AG08396 (cell line): ENCODE measurements at regions not wholly inside any gene's neighbourhood (a gene's known extent, or its start where the extent isn't known, plus 50 kb on each side); places are given as distances from the start of the nearest gene placed in this dataset.
"Not testable (repeated sequence)": the region's sequence is repeated elsewhere in the genome, so short reads cannot be mapped to it uniquely, and the experiment has no call there.

Experiments used
- DNase-seq: peaks from one replicate; pipeline ENCODE4 v3.0.0; 2012; ENCODE audit warnings: low spot score, mixed read lengths

- DNase-seq = no peak
Measured at GRCh38 chr20:24418731-24419130, 50.7 kb upstream of the SYNDIG1 start.

GRCh38 chr20:24417485-24417884 is 51.9 kb upstream of the SYNDIG1 start:
- DNase-seq = no peak

GRCh38 chr20:24415444-24415843 is 54.0 kb upstream of the SYNDIG1 start:
- not testable (repeated sequence) for DNase-seq

GRCh38 chr20:24411834-24412216 is 57.6 kb upstream of the SYNDIG1 start:
- DNase-seq = no peak

- no peak for DNase-seq
Measured at GRCh38 chr20:24411003-24411833, 58.2 kb upstream of the SYNDIG1 start.

- DNase-seq = no peak
Measured at GRCh38 chr20:24407151-24407550, 62.3 kb upstream of the SYNDIG1 start.

- no peak for DNase-seq
Measured at GRCh38 chr20:24406750-24407149, 62.7 kb upstream of the SYNDIG1 start.

- no peak for DNase-seq
Measured at GRCh38 chr20:24406251-24406650, 63.2 kb upstream of the SYNDIG1 start.

- DNase-seq = no peak
Measured at GRCh38 chr20:24405810-24406209, 63.6 kb upstream of the SYNDIG1 start.

- DNase-seq = no peak
Measured at GRCh38 chr20:24403406-24403805, 66.0 kb upstream of the SYNDIG1 start.

GRCh38 chr20:24402188-24402587 is 67.2 kb upstream of the SYNDIG1 start:
- DNase-seq = no peak

GRCh38 chr20:24395151-24395550 is 74.3 kb upstream of the SYNDIG1 start:
- DNase-seq = no peak

GRCh38 chr20:24393903-24394302 is 75.5 kb upstream of the SYNDIG1 start:
- DNase-seq = no peak

GRCh38 chr20:24392612-24393011 is 76.8 kb upstream of the SYNDIG1 start:
- DNase-seq = no peak

GRCh38 chr20:24389686-24390085 is 79.7 kb upstream of the SYNDIG1 start:
- no peak for DNase-seq

GRCh38 chr20:24388828-24389380 is 80.5 kb upstream of the SYNDIG1 start:
- DNase-seq = no peak

- no peak for DNase-seq
Measured at GRCh38 chr20:24385547-24385946, 83.9 kb upstream of the SYNDIG1 start.

GRCh38 chr20:24384865-24385264 is 84.6 kb upstream of the SYNDIG1 start:
- no peak for DNase-seq

GRCh38 chr20:24382743-24383142 is 86.7 kb upstream of the SYNDIG1 start:
- DNase-seq = no peak

GRCh38 chr20:24382331-24382730 is 87.1 kb upstream of the SYNDIG1 start:
- no peak for DNase-seq

- no peak for DNase-seq
Measured at GRCh38 chr20:24381886-24382285, 87.5 kb upstream of the SYNDIG1 start.

- no peak for DNase-seq
Measured at GRCh38 chr20:24379484-24379927, 89.9 kb upstream of the SYNDIG1 start.

- no peak for DNase-seq
Measured at GRCh38 chr20:24378661-24379483, 90.6 kb upstream of the SYNDIG1 start.
